GM19025 (cell line): ENCODE measurements at regions not wholly inside any gene's neighbourhood (a gene's known extent, or its start where the extent isn't known, plus 50 kb on each side); places are given as distances from the start of the nearest gene placed in this dataset.

Source experiments
- ATAC-seq: cut with Tn5 transposase; IDR thresholded peaks from one replicate; pipeline ENCODE4 v1.9.1; 2021; ENCODE audit warnings: mild to moderate bottlenecking, low read depth, moderate library complexity; ENCODE audit not compliant: unreplicated experiment

DNA sequence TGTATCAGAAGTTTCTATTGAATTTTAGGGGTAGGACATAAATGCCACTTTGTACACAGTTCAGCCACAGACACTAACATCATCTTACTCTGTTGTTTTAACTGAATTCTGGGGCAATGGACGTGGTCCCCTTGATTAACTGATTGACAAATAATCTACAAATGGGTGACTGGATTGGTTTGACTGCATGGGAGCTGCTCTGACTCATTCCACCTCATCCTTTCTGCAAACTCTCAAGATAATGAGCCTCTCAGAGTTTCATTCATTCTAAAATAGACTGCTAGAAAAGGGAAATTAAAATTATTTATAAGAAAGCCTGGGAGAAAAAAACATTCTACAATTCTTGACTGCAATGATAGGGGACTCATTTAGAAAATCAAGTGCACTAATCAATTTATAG is 570.4 kb upstream of the SEL1L start:
- no peak for ATAC-seq

DNA sequence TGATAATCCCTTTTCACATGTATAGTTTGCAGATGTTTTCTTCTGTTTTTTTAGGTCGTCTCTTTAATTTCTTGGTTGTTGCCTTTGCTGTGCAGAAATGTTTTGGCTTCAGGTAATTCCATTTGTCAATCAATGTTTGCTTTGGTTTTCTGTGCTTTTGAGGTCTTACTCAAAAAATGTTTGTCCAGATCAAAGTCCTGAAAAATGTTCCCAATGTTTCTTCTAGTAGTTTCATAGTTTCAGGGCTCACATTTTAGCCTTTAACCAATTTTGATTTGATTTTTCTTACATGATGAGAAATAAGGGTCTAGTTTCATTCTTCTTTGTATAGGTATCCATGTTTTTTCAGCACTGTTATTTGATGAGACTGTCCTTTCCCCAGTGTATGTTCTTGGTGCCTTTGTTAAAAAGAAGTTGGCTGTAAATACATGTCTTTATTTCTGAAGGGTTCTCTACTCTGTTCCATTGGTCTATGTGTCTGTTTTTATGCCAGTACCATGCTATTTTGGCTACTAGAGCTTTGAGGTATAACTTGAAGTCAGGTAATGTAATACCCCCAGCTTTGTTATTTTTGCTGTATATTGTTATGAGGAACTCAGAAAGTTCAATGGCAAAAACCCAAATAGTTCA is 578.7 kb upstream of the SEL1L start:
- no peak for ATAC-seq

DNA sequence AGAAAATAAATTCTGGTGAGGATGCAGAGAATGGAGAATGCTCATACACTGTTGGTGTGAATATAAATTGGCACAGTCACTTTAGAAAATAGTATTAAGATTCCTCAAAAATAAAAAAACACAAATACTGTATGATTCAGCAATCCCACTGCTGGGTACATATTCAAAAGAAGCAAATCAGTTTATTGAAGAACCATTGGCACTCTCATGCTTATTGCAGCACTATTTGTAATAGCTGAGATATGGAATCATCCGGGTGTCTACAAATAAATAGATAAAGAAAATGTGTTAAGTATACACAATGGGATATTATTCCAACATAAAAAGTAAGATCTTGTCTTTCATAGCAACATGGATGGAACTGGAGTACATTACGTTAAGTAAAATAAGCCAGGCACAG is 579.4 kb upstream of the SEL1L start:
- no peak for ATAC-seq

DNA sequence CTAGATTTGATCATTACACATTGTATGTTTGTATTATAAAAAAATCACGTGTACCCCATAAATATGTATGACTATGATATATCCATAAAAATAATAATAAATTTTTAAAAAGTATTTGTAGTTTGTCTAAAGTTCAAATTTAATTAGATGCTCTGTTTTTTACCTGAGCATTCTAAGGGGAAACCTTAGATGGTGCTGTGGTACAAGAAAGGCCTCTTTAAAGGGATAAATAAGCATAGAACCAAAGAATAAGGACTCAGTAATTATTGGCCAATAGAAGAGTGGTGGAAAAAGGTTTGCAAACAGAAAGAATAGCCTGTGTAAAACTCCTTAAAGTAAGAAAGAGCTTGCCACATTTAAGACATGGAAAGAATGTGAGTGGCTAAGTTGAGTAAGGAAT is 580.1 kb upstream of the SEL1L start:
- ATAC-seq, result no peak

DNA sequence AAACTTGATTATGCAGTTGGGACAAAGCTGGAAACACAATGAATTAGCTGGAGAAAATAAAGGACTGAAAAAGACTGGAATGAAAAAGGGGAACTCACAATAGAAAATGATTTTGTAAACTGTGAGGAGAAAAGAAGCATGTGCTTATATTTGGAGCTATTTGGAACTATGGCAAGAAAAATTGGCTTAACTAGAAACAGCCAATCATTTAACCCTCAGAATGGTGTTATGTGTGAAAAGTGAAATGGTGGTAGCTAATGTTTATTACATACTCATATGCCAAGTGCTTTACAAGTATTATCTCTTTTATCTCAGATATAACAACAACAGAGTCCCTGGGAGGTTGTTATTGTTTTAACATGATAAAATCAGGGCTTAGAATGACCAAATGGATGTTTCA is 583.1 kb upstream of the SEL1L start:
- ATAC-seq, result no peak

DNA sequence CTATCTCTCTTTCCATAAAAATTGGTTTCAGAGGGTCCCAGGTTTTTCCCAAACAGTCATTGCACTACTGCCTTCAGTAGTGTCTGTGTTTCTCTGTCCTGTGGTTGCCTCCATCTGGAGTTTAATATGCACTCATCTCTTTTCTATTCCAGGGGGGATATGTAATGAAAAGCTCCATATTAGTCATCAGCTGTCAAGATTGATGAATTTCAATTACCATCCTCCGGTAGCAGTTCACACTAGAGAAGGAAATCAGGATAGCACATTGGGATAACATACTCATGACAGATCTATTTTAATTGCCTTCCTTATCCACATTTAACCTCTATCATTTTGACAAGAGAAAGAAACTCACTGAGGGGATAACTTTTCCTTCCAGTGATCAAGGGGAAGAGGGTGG is 589.0 kb upstream of the SEL1L start:
- no peak for ATAC-seq

DNA sequence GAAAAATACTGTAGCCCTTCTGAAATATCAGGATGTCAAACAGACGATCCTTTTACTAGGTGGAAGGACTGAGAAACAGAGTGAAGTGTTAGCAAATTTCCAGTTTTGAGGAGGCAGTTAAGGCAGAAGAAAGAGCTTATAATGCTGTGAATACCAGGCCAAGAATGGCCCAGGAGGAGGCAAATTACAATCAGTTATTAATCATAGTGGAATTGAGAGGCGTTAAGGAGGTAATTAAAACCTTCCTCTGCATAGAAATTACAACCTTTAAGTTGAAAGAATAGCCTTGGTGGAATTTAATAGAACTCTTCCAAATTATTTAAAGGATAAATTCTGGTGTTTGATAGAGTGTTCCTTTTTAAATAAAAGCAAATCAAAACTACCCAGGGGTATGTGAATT is 590.9 kb upstream of the SEL1L start:
- no peak for ATAC-seq

DNA sequence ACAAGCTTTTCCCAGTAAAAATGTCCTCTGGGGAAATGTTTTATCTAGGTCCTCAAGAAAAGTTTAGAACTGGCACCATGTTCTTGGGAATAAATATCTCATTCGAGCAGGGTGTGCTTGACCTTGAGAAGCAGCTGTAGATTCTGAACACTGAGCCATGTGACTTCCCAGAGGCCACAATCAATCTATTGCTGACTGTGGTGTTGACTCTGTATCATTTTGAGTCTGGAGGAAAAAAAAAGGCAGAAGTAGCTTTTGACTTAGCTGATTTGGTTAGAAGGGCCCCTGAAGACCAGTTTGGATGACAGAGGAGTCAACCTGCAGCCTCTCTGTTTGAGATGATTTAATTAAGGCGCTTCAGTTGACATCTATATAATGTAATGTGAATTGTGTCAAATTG is 592.4 kb upstream of the SEL1L start:
- no peak for ATAC-seq

DNA sequence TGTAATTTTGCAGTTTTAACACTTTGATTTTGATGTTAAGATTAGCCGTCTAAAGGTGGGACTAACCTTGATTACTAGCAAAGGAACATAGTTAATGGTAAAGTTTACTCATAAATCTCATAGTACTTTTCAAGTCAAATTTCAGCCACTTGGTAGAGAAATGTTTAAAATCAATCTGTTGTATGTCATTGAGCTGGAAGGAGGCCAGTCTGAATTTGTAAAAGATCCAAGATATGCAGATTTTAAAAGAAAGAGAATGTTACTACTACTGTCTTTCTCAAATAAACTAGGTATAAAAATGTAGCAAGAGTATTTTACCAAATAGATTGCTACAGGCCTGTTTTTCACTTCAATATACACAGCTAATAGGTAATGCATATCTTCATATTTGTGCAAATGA is 600.8 kb upstream of the SEL1L start:
- no peak for ATAC-seq

DNA sequence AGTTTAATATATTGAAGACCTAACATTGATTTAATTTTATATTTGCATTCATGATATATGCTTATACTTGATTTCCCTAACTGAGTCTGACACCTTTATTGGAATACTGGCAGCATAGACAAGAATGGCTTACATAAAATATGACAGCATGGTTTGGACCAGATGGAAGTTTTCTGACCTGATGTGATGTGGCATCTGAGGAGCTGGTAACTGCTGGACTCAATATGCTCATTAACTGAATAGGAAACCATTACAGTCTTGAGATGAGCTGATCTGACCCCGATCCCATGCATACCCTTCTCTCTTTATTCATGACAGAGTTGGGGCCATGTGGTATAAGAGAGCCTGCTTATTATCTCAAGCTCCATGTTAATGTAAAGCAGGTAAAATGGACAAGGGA is 604.8 kb upstream of the SEL1L start:
- ATAC-seq, result no peak

DNA sequence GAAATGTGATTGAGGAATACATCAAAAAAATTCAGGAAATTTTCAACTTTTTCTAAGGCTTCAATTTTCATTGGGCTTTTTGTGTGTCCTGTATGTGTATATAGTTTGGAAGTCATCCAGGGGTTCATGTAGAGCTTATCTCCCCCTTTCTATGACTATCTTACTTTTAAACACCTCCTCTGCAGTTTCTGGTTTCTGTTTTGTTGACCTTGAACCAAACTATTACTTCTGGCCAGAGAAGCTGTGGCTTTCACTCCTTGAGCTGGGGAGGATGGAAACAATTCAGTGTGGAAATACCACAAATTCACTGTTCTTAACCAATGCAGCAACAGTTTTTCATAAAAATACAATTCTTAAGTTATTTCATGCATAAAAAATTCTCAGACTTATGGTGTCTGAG is 613.2 kb upstream of the SEL1L start:
- ATAC-seq, result no peak

DNA sequence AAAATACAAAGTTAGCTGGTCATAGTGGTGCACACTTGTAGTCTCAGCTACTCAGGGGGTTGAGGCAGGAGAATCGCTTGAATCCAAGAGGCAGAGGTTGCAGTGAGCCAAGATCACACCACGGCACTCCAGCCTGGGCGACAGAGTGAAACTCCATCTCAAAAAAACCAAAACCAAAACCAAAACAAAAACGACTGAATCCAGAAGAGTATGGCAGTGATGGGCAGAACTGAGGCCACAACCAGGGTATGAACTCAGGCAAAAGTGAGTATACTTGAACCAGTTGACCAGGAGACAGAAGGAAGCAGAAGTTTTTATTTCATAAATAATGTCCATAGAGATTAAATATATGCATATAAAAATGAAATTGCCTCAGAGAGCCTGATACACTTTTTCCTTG is 620.0 kb upstream of the SEL1L start:
- peak; percentile 50 for ATAC-seq

DNA sequence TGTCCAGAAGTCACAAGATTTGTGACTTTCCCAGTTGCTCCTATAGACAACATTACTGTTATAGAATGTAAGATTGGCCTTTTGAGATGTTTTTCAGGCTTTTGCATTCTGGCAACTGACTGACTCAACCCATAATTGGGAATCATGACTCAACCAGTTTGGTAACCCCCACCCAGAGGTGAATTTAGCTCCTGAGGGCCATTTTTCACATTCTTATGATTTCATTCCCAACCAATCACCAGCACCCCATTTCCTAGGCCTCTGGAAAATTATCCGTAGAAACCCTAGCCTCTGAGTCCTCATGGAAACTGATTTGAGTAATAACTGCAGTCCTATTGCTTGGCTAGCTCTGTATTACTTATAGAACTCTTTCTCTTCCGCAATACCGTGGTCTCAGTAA is 626.0 kb upstream of the SEL1L start:
- no peak for ATAC-seq

DNA sequence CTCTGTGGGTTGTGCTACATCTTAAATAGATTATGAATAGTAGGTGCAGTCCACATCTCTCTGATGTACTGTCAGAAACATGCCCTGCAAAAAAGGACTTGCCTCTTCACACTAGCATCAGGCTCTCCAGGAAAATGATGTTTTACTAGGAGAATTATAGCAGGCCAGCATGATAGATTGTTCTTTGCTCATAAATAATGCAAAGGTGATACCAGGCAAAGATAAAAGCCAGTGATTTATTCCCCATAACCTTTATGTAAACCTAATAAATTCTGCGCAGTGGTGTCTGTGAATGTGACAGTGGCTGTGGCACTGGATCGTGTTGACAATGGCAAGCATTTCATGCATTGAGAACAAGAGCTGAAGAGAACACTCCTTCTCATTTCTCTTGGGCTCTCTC is 646.5 kb upstream of the SEL1L start:
- ATAC-seq, result no peak

DNA sequence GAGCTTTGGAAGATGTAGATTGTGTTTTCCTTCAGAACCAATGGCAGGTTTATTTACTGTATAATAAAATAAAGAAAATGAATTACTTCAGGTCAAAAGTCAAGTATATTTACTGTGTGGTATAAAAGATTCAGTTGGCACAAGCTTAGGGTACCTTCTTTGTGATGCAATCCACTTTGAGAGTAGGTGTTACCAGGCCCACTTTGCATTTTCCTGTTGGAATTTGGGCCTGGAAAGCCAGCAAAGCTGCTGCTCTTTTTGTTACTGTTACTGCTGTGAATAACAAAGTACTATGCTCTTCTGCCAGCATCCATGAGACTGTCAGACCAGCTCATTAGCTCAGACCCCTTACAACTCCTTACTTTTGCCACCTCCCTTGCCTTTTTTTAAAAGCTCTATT is 649.0 kb upstream of the SEL1L start:
- no peak for ATAC-seq

DNA sequence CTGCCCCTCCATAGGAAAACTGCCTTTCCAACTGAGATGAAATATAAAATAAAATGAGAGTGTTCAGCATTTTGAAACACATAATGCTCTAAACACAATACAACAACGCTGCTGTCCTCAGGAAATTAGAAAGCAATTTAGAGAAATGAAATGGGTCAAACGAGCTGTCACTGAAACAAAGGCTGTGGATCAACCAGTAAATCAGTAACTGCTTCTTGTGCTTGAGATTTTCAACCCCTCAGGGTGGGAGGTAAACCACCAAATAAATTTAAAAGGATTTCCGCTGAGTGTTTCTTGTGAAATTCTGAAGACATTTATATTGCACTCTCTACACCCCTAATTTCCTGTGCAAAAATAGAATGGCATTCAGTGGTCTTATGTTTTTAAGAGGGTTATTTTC is 657.1 kb upstream of the SEL1L start:
- ATAC-seq, result no peak

DNA sequence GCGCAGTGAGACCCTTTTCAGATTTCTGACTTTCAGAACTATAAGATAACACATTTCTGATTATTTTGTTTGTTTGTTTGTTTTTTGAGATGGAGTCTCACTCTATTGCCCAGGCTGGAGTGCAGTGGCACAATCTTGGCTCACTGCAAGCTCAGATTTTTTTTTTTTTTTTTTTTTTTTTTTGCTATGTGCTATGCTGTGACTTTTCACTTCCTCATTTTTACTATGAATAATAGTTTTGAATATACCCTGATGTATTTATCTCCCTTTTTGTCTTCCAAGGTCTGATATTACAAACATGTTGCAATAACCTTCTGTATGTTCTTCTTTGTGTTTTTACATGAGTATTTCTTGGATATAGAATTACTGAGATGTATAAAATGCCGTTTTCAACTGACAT is 658.7 kb upstream of the SEL1L start:
- ATAC-seq, result no peak

DNA sequence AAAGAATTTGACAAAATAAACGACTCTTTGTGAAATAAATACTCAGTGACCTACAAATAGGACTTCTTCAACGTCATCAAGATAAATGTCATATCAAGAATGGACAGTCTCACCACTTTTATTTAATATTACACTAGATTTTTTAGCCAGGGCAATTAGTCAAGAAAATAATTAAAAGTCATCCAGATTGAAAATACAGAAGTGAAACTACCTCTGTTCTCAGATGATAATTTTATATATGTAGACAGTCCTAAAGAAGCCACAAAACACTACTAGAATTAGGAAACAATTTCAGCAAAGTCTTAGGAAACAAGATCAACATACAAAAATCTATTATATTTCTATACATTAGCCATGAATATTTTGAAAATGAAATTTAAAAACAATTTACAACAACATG is 689.6 kb upstream of the SEL1L start:
- no peak for ATAC-seq

DNA sequence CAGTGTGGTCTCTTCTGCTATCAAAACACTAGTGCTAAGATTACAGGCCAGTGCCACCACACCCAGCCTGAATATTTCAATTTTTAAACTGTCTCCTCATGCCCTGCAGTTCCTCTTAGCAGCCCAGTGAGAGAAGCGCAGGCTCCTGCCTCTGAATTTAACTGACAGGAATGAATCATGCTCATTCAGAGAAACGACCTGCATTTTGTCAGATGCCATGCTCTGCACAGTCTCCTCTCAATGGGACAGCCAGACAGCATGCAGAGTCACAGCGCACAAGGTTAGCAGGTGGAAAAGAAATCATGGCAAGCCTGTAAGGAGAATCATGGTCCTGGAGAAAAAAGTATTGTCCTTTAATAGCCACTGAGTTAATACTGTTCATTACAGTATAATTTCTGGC is 691.0 kb upstream of the SEL1L start:
- ATAC-seq, result no peak

DNA sequence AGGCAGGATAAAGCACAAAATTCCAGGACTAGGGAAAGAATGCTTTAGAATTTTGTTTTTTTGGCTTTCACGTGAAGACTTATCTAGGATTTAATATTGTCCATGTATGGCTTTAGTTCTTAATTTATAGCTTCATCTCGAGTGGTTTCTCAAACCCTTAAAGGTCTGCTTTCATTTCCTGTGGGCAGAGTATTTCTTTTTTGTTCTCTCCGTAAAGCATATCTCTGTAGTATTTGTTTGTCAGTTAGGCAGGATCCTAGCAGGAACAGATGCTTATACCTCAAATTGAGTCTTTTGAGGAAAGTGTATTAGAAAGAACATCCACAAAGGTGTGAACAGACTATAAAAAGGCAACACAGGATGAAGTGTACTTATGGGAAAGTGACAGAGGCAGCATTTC is 697.1 kb upstream of the SEL1L start:
- ATAC-seq, result no peak

DNA sequence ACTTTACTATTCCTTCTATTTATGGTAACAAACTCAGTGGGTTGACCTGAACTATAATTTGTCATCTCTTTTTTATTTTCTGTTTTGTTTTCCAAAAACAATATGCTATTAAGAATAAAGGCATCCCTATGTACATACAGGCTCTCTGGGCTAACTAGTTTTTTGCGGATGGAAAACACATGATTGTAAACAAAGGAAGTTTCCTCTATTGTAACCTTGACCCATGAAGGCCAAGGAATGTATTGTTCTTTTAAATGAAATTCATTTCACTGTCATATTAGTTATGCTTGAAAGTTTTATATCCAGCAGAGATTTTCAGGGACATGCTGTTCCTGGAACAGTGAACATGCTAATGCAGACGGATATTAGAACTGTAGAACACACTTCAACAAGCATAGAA is 705.0 kb upstream of the SEL1L start:
- ATAC-seq, result no peak

DNA sequence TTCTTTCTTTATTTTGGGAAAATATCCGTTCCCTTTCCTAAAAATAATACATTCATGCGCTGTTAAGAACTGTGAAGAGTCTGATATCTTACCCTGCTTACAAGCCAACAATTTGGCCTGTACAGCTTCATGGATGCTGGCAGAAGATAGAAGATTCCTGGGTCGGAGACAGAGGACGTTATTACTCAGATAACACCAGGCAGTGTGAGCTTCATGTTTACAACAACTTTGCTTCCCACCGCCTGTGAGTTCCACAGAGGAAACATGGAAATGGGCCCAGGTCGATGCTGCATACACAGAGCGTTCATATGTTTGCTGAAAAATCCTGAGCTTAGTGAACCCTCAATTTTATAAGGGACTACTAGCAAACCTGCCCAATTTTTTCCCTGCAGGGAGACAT is 705.6 kb upstream of the SEL1L start:
- ATAC-seq, result no peak

DNA sequence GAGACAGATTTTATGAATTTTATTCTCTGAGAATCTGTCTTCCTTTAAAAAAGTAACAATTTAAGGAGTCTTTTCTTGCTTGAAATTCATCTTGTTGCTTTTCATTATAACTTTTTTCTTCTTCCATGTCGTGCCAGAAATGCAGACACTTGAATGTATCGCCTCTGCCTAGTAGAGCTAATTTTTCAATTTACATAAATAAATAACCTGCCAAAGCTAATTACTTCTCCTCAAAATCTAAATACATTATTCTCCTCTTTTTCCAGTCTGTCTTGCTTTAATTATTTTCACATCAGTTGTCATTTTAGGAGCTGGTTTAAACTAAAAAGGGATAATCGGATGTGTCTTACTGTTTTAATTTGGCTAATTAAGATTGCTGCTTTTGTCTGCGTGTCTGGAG is 711.1 kb upstream of the SEL1L start:
- no peak for ATAC-seq
